Esophagus squamous epithelium (tissue), 5 donors: ENCODE measurements at regions not wholly inside any gene's neighbourhood (a gene's known extent, or its start where the extent isn't known, plus 50 kb on each side); places are given as distances from the start of the nearest gene placed in this dataset.

Source experiments
- DNase-seq: peaks from one replicate; lab custom pipeline; 2025; lab: John Stamatoyannopoulos, UW
- H3K27ac ChIP-seq, 4 donors: fragments of 200-600 bp; sonication (generic); one replicate each; pipeline ENCODE4 v1.5.1; 2016 to 2019; ENCODE audit warnings: mild to moderate bottlenecking in 1 of 4
- H3K27me3 ChIP-seq, 4 donors: fragments of 200-600 bp; sonication (generic); 1 replicate in 3 of 4; 2 replicates in 1 of 4; pipeline versions ENCODE4 v1.5.1 to v1.6.0; 2017 to 2021; ENCODE audit warnings: antibody characterized with exemption in 1 of 4
- H3K36me3 ChIP-seq, 3 donors: fragments of 200-600 bp; sonication (generic); one replicate each; pipeline ENCODE4 v1.5.1; 2016 to 2019
- H3K4me1 ChIP-seq, 3 donors: fragments of 200-600 bp; sonication (generic); one replicate each; pipeline ENCODE4 v1.5.1; 2017 to 2019
- H3K4me3 ChIP-seq, 4 donors: fragments of 200-600 bp; sonication (generic); 1 replicate in 3 of 4; 2 replicates in 1 of 4; pipeline ENCODE4 v1.5.1; 2016 to 2019; ENCODE audit warnings: mild to moderate bottlenecking in 2 of 4, moderate library complexity in 1 of 4
- H3K9me3 ChIP-seq, 3 donors: fragments of 200-600 bp; sonication (generic); one replicate each; pipeline ENCODE4 v1.5.1; 2016 to 2019
- CTCF ChIP-seq, 6 experiments: fragments of 450-650 bp in 4 of 6; fragments of 200-600 bp in 2 of 6; sonication (generic) in 2 of 6; IDR thresholded peaks; one replicate each; pipeline ENCODE4 v1.5.1; 2016 to 2019; ENCODE audit warnings: antibody characterized with exemption in 6 of 6, mild to moderate bottlenecking in 4 of 6, moderate library complexity in 4 of 6
- POLR2A ChIP-seq, 4 donors: fragments of 450-650 bp; IDR thresholded peaks; one replicate each; pipeline ENCODE4 v1.6.1; 2017; ENCODE audit warnings: antibody characterized with exemption in 4 of 4, mild to moderate bottlenecking in 4 of 4, moderate library complexity in 3 of 4
- WGBS, 2 donors: methylation state at CpG; one replicate each; pipeline ENCODE4 v1.1.5; 2018; 5-methylcytosine and 5-hydroxymethylcytosine counted together
- intact Hi-C: fragments of 100-400 bp; cut with DNase I; formaldehyde crosslinking; loops from one replicate; pipeline ENCODE4 v1.15.0; 2022
- donor health status: DM: yes; HTN: yes; CAD: no.

- DNase-seq, result no peak
- Histone ChIP-seq H3K4me1 (no peaks in the 10 kb centered on the region), H3K27ac (no peak overlapping the region), H3K9me3 (no peaks in the 10 kb centered on the region), H3K36me3 (no peaks in the 10 kb centered on the region), H3K4me3 (no peak overlapping the region), H3K27me3 (no peaks in the 10 kb centered on the region)
- TF ChIP-seq CTCF (IDR thresholded peaks at IDR 0.05) (no peak), POLR2A (IDR thresholded peaks at IDR 0.05) (no peak)
- intact Hi-C loops, result no loop called here
- WGBS, 2 donors, result 41 to 73% methylated on average over 1 of the region's 1 CpG
These were observed 155.2 kb downstream of the TMEM161B start for GRCh38 chr5:88113429-88113828.

DNA sequence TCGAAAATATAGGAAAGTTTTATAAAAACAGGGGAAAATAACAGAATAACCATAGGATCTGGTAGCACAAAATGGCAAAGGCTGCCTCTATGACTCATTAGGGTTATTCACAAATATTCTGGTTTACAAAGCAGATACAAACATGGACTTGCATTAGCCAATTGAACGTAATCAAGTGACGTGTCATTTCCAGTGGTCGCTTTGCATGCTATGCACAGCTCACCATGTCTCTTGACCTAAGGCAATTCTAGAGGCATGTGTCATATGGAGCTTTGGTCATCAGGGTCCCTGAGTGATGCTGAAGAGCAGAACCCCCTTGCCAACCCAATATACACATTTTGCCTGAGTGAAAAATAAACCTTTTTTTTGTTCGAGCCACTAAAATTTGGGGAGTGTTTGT, 158.8 kb downstream of the TMEM161B start:
- intact Hi-C loops, result no loop called here
- Histone ChIP-seq H3K36me3 (no peaks in the 10 kb centered on the region), H3K4me1 (no peaks in the 10 kb centered on the region), H3K27me3 (no peaks in the 10 kb centered on the region), H3K4me3 (no peak overlapping the region), H3K9me3 (no peaks in the 10 kb centered on the region), H3K27ac (no peak overlapping the region)
- no peak for DNase-seq
- TF ChIP-seq POLR2A (IDR thresholded peaks at IDR 0.05) (no peak), CTCF (IDR thresholded peaks at IDR 0.05) (no peak)
- WGBS, 2 donors, result 67 to 81% methylated on average over 5 of the region's 5 CpGs

GRCh38 chr5:88108490-88109279, 160.0 kb downstream of the TMEM161B start:
- 43 to 55% methylated on average over 8 of the region's 8 CpGs for WGBS, 2 donors
- no peak for DNase-seq

DNA sequence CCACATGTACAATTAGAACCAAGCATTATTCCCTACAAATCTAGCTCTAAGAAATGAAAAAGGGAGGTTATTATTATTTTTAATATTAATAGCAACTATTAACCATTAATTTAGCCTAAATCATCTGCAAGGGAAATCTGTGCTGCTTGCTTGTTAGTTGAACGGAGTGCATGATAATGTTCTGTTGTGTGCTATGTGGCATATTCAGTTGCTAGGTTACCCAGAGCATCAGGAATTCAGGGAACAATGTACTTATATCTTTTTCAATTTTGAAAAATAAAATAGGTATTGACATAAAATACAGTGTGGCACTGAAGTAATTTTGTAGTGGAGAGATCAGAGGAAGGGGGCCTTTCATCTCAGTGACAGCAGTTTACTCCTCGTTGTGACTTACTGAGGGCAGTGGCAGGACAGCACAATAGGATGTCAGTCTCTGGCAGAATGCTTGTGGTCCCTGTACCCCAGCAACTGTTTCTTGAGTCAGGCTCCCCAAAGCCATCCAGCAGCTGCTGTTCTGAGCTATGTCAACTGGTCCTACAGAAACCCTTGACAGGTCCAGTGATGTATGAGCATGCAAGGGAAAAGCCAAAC, 173.6 kb downstream of the TMEM161B start:
- H3K4me1 ChIP-seq, result no peaks in the 10 kb centered on the region
- no peaks in the 10 kb centered on the region for H3K36me3 ChIP-seq
- intact Hi-C loops, result no loop called here
- H3K27ac ChIP-seq, result no peak overlapping the region
- H3K4me3 ChIP-seq, result no peak overlapping the region
- H3K9me3 ChIP-seq, result no peaks in the 10 kb centered on the region
- no peak for DNase-seq
- no peak for TF ChIP-seq CTCF (IDR thresholded peaks at IDR 0.05)
- WGBS, 2 donors, result 33 to 45% methylated on average over 2 of the region's 2 CpGs
- no peaks in the 10 kb centered on the region for H3K27me3 ChIP-seq

More at GRCh38 chr5:88108490-88109279, 160.0 kb downstream of the TMEM161B start:
- H3K36me3 ChIP-seq, result no peaks in the 10 kb centered on the region
- TF ChIP-seq POLR2A (IDR thresholded peaks at IDR 0.05) (no peak), CTCF (IDR thresholded peaks at IDR 0.05) (no peak)
- no peak overlapping the region for H3K27ac ChIP-seq
- intact Hi-C loops, result no loop called here
- H3K9me3 ChIP-seq, result no peaks in the 10 kb centered on the region
- no peaks in the 10 kb centered on the region for H3K4me1 ChIP-seq
- H3K4me3 ChIP-seq, result no peak overlapping the region
- no peaks in the 10 kb centered on the region for H3K27me3 ChIP-seq

- intact Hi-C loops, result no loop called here
- Histone ChIP-seq H3K9me3 (no peaks in the 10 kb centered on the region), H3K27me3 (no peaks in the 10 kb centered on the region), H3K27ac (no peak overlapping the region), H3K36me3 (no peaks in the 10 kb centered on the region), H3K4me3 (no peak overlapping the region), H3K4me1 (no peaks in the 10 kb centered on the region)
- DNase-seq, result no peak
- WGBS, 2 donors, result 53 to 58% methylated on average over 3 of the region's 3 CpGs
- no peak for TF ChIP-seq POLR2A (IDR thresholded peaks at IDR 0.05)
- TF ChIP-seq CTCF (IDR thresholded peaks at IDR 0.05), result no peak
These were observed 174.2 kb downstream of the TMEM161B start for GRCh38 chr5:88094403-88094802.
